ENCODE measurements at regions not wholly inside any gene's neighbourhood (a gene's known extent, or its start where the extent isn't known, plus 50 kb on each side); places are given as distances from the start of the nearest gene placed in this dataset.

DNA sequence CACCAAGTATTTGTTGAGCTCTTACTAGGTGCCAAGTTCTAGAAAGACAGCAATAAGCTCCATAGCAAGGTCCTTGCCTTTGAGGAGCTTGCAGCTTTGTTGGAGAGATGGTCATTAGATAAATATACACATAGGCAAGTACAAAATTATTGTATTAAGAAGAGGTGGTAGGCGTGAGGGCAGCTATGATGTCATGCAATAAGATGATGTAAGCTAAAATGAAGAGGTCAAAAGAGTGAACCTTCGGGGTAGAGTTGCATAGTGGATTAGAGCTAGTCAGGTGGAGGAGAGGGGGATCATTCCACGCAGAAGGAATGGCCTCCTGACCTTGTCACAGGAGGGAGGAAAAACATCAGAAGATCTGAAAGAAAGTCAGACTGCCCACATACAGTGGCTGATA lies 141.9 kb upstream of the PCSK2 start:
- ATAC-seq (ENCODE audit: insufficient number of reproducible peaks, low FRiP score, low read depth) (no peak), DNase-seq (ENCODE audit: low spot score) (no peak)
- H3K9me3 ChIP-seq = no peaks in the 10 kb centered on the region
- H3K27me3 ChIP-seq (replicated peaks; ENCODE audit: insufficient read depth) = no peaks in the 10 kb centered on the region
- no peak overlapping the region for H3K27ac ChIP-seq
- no peaks in the 10 kb centered on the region for H3K36me3 ChIP-seq
- H3K4me1 ChIP-seq (ENCODE audit: control insufficient read depth in 1 of 2, low read depth in 2 of 2) = no peaks in the 10 kb centered on the region
- TF ChIP-seq, protein P1, sequence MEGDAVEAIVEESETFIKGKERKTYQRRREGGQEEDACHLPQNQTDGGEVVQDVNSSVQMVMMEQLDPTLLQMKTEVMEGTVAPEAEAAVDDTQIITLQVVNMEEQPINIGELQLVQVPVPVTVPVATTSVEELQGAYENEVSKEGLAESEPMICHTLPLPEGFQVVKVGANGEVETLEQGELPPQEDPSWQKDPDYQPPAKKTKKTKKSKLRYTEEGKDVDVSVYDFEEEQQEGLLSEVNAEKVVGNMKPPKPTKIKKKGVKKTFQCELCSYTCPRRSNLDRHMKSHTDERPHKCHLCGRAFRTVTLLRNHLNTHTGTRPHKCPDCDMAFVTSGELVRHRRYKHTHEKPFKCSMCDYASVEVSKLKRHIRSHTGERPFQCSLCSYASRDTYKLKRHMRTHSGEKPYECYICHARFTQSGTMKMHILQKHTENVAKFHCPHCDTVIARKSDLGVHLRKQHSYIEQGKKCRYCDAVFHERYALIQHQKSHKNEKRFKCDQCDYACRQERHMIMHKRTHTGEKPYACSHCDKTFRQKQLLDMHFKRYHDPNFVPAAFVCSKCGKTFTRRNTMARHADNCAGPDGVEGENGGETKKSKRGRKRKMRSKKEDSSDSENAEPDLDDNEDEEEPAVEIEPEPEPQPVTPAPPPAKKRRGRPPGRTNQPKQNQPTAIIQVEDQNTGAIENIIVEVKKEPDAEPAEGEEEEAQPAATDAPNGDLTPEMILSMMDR (IDR thresholded peaks at IDR 0.05) = no peak
- no peak overlapping the region for H3K4me3 ChIP-seq

DNA sequence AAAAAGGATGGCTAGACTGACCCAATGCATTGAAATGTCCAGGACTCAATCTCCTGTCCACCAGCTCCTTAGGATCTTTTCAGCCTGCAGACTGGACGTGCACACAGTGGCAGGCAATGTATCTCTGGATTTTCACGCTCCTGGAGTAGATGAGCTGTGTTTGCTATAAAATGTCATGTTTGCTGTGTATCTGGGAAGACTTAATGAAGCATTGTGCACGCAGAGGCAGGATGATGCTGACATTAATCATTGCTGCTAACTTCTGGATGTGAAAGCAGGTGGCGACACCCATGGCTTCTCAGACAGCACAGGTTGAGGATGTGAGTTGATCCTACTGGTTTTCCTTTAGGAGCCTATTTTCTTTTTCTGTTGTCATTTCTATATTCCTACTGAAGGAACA lies 133.1 kb upstream of the PCSK2 start:
- DNase-seq (ENCODE audit: low spot score) (no peak), ATAC-seq (ENCODE audit: insufficient number of reproducible peaks, low FRiP score, low read depth) (no peak)
- H3K4me3 ChIP-seq = no peak overlapping the region
- H3K9me3 ChIP-seq = no peaks in the 10 kb centered on the region
- TF ChIP-seq, protein P1 (IDR thresholded peaks at IDR 0.05) = no peak
- no peaks in the 10 kb centered on the region for H3K36me3 ChIP-seq
- no peak overlapping the region for H3K27ac ChIP-seq
- H3K27me3 ChIP-seq (replicated peaks; ENCODE audit: insufficient read depth) = no peaks in the 10 kb centered on the region
- no peaks in the 10 kb centered on the region for H3K4me1 ChIP-seq (ENCODE audit: control insufficient read depth in 1 of 2, low read depth in 2 of 2)

DNA sequence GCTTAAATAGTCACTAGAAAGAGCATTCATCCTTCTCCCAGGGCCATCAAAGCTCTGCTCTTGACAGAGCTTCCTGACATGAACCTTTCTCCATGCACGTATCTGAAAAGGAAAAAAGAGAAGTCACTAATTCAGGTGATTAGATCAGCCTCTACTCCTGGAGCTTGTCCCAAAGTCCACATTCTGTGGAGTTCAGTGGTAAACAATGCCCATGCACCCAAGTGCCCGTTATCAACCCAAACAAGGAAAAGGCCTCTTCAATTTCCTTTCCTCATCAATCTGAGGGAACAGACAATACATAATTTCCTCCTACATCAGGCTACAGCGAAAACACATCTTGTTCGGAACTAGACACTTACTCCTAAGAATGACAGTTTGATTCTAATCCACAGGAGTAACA lies 129.2 kb upstream of the PCSK2 start:
- Histone ChIP-seq H3K27me3 (replicated peaks; ENCODE audit: insufficient read depth) (no peaks in the 10 kb centered on the region), H3K9me3 (no peaks in the 10 kb centered on the region), H3K4me1 (ENCODE audit: control insufficient read depth in 1 of 2, low read depth in 2 of 2) (no peaks in the 10 kb centered on the region), H3K4me3 (no peak overlapping the region), H3K27ac (no peak overlapping the region), H3K36me3 (no peaks in the 10 kb centered on the region)
- TF ChIP-seq, protein P1 (IDR thresholded peaks at IDR 0.05) = no peak
- ATAC-seq (ENCODE audit: insufficient number of reproducible peaks, low FRiP score, low read depth) (no peak), DNase-seq (ENCODE audit: low spot score) (no peak)

DNA sequence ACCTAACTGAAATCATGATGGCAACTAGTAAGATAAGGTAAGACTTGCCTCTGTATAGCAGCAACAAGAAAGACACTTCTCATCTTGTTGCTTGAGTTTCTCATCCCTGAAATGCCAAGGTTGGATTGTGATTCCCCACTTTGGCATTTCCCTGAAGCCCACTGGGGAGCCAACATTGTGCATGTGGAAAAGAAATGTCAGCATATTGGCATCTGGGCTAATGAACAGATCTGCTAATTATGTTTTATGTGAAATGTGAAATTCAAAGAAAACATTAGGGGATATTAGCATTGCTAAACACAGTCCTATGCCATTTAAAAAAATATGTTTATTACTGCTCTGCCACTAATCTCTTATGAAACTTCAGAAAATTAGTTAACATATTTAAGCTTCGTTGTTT lies 126.3 kb upstream of the PCSK2 start:
- TF ChIP-seq, protein P1 (IDR thresholded peaks at IDR 0.05) = no peak
- DNase-seq (ENCODE audit: low spot score) = no peak

DNA sequence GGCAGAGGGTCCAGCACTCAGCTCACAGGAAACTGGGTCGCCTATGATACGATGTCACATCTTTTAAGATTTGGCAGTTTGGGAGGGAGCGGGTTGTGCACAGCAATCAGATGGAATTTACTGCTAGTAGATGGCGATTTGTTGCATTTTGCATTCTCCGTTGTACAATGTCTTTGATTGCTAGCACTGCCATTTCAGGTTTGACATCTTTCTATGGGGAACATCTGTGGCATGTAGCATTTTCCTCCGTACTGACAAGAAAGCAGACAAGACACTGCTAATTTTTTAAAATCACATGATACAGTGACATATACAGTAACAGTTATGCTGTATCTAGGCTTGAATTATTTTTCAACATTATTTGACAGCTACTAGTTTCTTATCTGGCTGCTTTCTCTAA lies 119.7 kb upstream of the PCSK2 start:
- H3K4me1 ChIP-seq (ENCODE audit: control insufficient read depth in 1 of 2, low read depth in 2 of 2) = no peaks in the 10 kb centered on the region
- no peaks in the 10 kb centered on the region for H3K36me3 ChIP-seq
- H3K27me3 ChIP-seq (replicated peaks; ENCODE audit: insufficient read depth) = no peaks in the 10 kb centered on the region
- H3K4me3 ChIP-seq = no peak overlapping the region
- TF ChIP-seq, protein P1 (IDR thresholded peaks at IDR 0.05) = no peak
- ATAC-seq (ENCODE audit: insufficient number of reproducible peaks, low FRiP score, low read depth) (no peak), DNase-seq (ENCODE audit: low spot score) (no peak)
- no peak overlapping the region for H3K27ac ChIP-seq
- no peaks in the 10 kb centered on the region for H3K9me3 ChIP-seq

More for the DNA sequence above, 126.3 kb upstream of the PCSK2 start:
- H3K9me3 ChIP-seq = no peaks in the 10 kb centered on the region
- no peaks in the 10 kb centered on the region for H3K36me3 ChIP-seq
- no peaks in the 10 kb centered on the region for H3K27me3 ChIP-seq (replicated peaks; ENCODE audit: insufficient read depth)
- ATAC-seq (ENCODE audit: insufficient number of reproducible peaks, low FRiP score, low read depth) = no peak
- no peak overlapping the region for H3K27ac ChIP-seq
- H3K4me1 ChIP-seq (ENCODE audit: control insufficient read depth in 1 of 2, low read depth in 2 of 2) = no peaks in the 10 kb centered on the region
- H3K4me3 ChIP-seq = no peak overlapping the region
